C4-2B (cell line): ENCODE measurements at regions not wholly inside any gene's neighbourhood (a gene's known extent, or its start where the extent isn't known, plus 50 kb on each side); places are given as distances from the start of the nearest gene placed in this dataset.
"Not testable (repeated sequence)": the region's sequence is repeated elsewhere in the genome, so short reads cannot be mapped to it uniquely, and the experiment has no call there.

Experiments
- H3K27ac ChIP-seq: fragments of 450-650 bp; 2 replicates; pipeline ENCODE4 v1.5.1; 2017
- CTCF ChIP-seq: fragments of 450-650 bp; conservative IDR thresholded peaks from 2 replicates; pipeline ENCODE4 v1.5.1; 2017; ENCODE audit warnings: mild to moderate bottlenecking
- ZFX ChIP-seq: fragments of 450-650 bp; IDR thresholded peaks from 2 replicates; pipeline ENCODE4 v1.6.1; 2017

- no peak for TF ChIP-seq CTCF
- no peak for TF ChIP-seq ZFX
- no peak overlapping the region for H3K27ac ChIP-seq
These were observed 386.8 kb upstream of the PODXL start for GRCh38 chr7:131943211-131943610.

- TF ChIP-seq CTCF = no peak
- H3K27ac ChIP-seq = no peak overlapping the region
These were observed 386.1 kb upstream of the PODXL start for GRCh38 chr7:131942287-131943150.

- no peak overlapping the region for H3K27ac ChIP-seq
- TF ChIP-seq ZFX = no peak
- no peak for TF ChIP-seq CTCF
These were observed 384.9 kb upstream of the PODXL start for GRCh38 chr7:131941291-131941690.

GRCh38 chr7:131940621-131941165, 384.3 kb upstream of the PODXL start:
- no peak overlapping the region for H3K27ac ChIP-seq
- TF ChIP-seq ZFX (no peak), CTCF (no peak)

- not testable (repeated sequence) for H3K27ac ChIP-seq
These were observed 382.4 kb upstream of the PODXL start for GRCh38 chr7:131938788-131939187.

GRCh38 chr7:131937868-131938267, 381.4 kb upstream of the PODXL start:
- H3K27ac ChIP-seq = no peak overlapping the region
- TF ChIP-seq CTCF (no peak), ZFX (no peak)

GRCh38 chr7:131935180-131935579, 378.8 kb upstream of the PODXL start:
- peak overlapping the region; percentile 66 for H3K27ac ChIP-seq
- TF ChIP-seq ZFX = no peak
- no peak for TF ChIP-seq CTCF

GRCh38 chr7:131934452-131934851, 378.0 kb upstream of the PODXL start:
- TF ChIP-seq ZFX (no peak), CTCF (no peak)
- H3K27ac ChIP-seq = peak overlapping the region; percentile 66
